GM12878 (cell line): ENCODE measurements at regions not wholly inside any gene's neighbourhood (a gene's known extent, or its start where the extent isn't known, plus 50 kb on each side); places are given as distances from the start of the nearest gene placed in this dataset.

Experiments
- ATAC-seq: fragments of 200-7000 bp; cut with Tn5 transposase; 3 replicates; pipeline ENCODE4 v1.9.1; 2020; ENCODE audit warnings: mild to moderate bottlenecking, moderate library complexity
- BruUV-seq: library from RNA; stranded (reverse); fragments of 400-500 nt; replicated peaks from 2 replicates; lab custom pipeline; 2021; lab: Mats Ljungman, UMichigan
- CTCF ChIA-PET: fragments of 300-600 bp; sonication (Branson Sonifier 250); formaldehyde crosslinking; extraction: SDS; loops from one replicate; lab custom pipeline; 2021; ENCODE audit warnings: inconsistent platforms; lab: Yijun Ruan, JAX
- POLR2A ChIA-PET: fragments of 350-600 bp; formaldehyde crosslinking; extraction: SDS; loops from one replicate; lab custom pipeline; 2021; ENCODE audit warnings: inconsistent platforms; lab: Charles Lee
- RAD21 ChIA-PET: fragments of 300-600 bp; sonication (Branson Sonifier 250); formaldehyde crosslinking; loops from one replicate; lab custom pipeline; 2023; ENCODE audit warnings: antibody characterized with exemption; ENCODE audit not compliant: unreplicated experiment; lab: Charles Lee
- SMC1A ChIA-PET: fragments of 300-600 bp; sonication (Branson Sonifier 250); formaldehyde crosslinking; loops from one replicate; lab custom pipeline; 2023; ENCODE audit not compliant: unreplicated experiment, uncharacterized antibody; lab: Charles Lee
- DNase-seq: peaks from one replicate; pipeline ENCODE4 v3.0.0-alpha.2; 2011; ENCODE audit warnings: low read depth, low spot score
- FAIRE-seq: peaks from 3 replicates; lab custom pipeline; 2011; peaks lifted over from hg19 to GRCh38; lab: Jason Lieb, UNC
- H2AFZ ChIP-seq: 2 replicates; pipeline ENCODE4 v1.6.0; 2011; ENCODE audit warnings: low read depth, low read length, control low read depth; ENCODE audit not compliant: control insufficient read depth
- H3K27ac ChIP-seq: 2 replicates; pipeline ENCODE4 v1.5.1; 2011; ENCODE audit warnings: control low read depth; ENCODE audit not compliant: control insufficient read depth, insufficient read depth
- H3K27me3 ChIP-seq, 2 experiments: replicated peaks in 1 of 2; 2 replicates each; pipeline versions ENCODE4 v1.6.0 to v1.6.1; 2011; ENCODE audit warnings: low read length in 1 of 2; ENCODE audit not compliant: control insufficient read depth in 2 of 2, insufficient read depth in 2 of 2
- H3K36me3 ChIP-seq, 2 experiments: 2 replicates each; pipeline ENCODE4 v1.5.1; 2011; ENCODE audit warnings: low read length in 1 of 2; ENCODE audit not compliant: control insufficient read depth in 2 of 2, insufficient read depth in 2 of 2
- H3K4me1 ChIP-seq: 2 replicates; pipeline ENCODE4 v1.6.1; 2011; ENCODE audit warnings: mild to moderate bottlenecking, low read length, moderate library complexity, mixed read lengths; ENCODE audit not compliant: control insufficient read depth, insufficient read depth
- H3K4me2 ChIP-seq: 2 replicates; pipeline ENCODE4 v1.6.0; 2011; ENCODE audit warnings: control low read depth; ENCODE audit not compliant: control insufficient read depth, insufficient read depth
- H3K4me3 ChIP-seq: fragments of 200-600 bp; sonication (generic); 2 replicates; pipeline ENCODE4 v1.5.1; 2016
- H3K79me2 ChIP-seq: 2 replicates; pipeline ENCODE4 v1.6.0; 2011; ENCODE audit warnings: low read length; ENCODE audit not compliant: control insufficient read depth, insufficient read depth
- H3K9ac ChIP-seq: 2 replicates; pipeline ENCODE4 v1.8.0; 2011; ENCODE audit warnings: low read length, control low read depth, mixed read lengths; ENCODE audit not compliant: control insufficient read depth, insufficient read depth
- H3K9me3 ChIP-seq: replicated peaks from 3 replicates; pipeline ENCODE4 v1.5.1; 2011; ENCODE audit warnings: mild to moderate bottlenecking, low read length; ENCODE audit not compliant: control insufficient read depth, insufficient read depth
- H4K20me1 ChIP-seq: 2 replicates; pipeline ENCODE4 v1.6.0; 2011; ENCODE audit not compliant: control insufficient read depth, insufficient read depth
- BCLAF1 ChIP-seq: fragments of 450-650 bp; IDR thresholded peaks from 2 replicates; pipeline ENCODE4 v1.6.1; 2017; ENCODE audit warnings: antibody characterized with exemption, mild to moderate bottlenecking, moderate library complexity
- CBFB ChIP-seq: IDR thresholded peaks from 2 replicates; pipeline ENCODE4 v1.6.1; 2016; ENCODE audit warnings: antibody characterized with exemption, low read depth
- EGR1 ChIP-seq, 2 experiments: IDR thresholded peaks; 1 replicate in 1 of 2; 2 replicates in 1 of 2; pipeline ENCODE4 v1.6.1; 2011 to 2012; ENCODE audit warnings: low read depth in 2 of 2, low read length in 2 of 2, borderline replicate concordance in 1 of 2, mild to moderate bottlenecking in 1 of 2, moderate library complexity in 1 of 2
- ELK1 ChIP-seq: IDR thresholded peaks from 2 replicates; pipeline ENCODE4 v1.6.1; 2012; ENCODE audit warnings: low read depth, low read length, improper control_type of control experiment
- FOXK2 ChIP-seq: fragments of 450-650 bp; IDR thresholded peaks from 2 replicates; pipeline ENCODE4 v1.6.1; 2017; ENCODE audit warnings: mild to moderate bottlenecking, moderate library complexity
- HDGF ChIP-seq: fragments of 450-650 bp; IDR thresholded peaks from 2 replicates; pipeline ENCODE4 v1.6.1; 2016; ENCODE audit warnings: antibody characterized with exemption
- IKZF1 ChIP-seq: fragments of 450-650 bp; conservative IDR thresholded peaks from 2 replicates; pipeline ENCODE4 v1.6.1; 2017; ENCODE audit warnings: antibody characterized with exemption, mild to moderate bottlenecking
- POU2F2 ChIP-seq: IDR thresholded peaks from 3 replicates; pipeline ENCODE4 v1.6.1; 2011; ENCODE audit warnings: low read depth, mild to moderate bottlenecking, low read length, borderline replicate concordance
- RAD21 ChIP-seq: IDR thresholded peaks from 2 replicates; pipeline ENCODE4 v1.6.1; 2011; ENCODE audit warnings: mild to moderate bottlenecking, low read depth, low read length, moderate library complexity; ENCODE audit not compliant: insufficient read depth
- SMC3 ChIP-seq: IDR thresholded peaks from 2 replicates; pipeline ENCODE4 v1.6.1; 2011; ENCODE audit warnings: low read length, improper control_type of control experiment, borderline replicate concordance
- SRF ChIP-seq, 2 experiments: IDR thresholded peaks; 2 replicates each; pipeline ENCODE4 v1.6.1; 2011; ENCODE audit warnings: low read depth in 2 of 2, low read length in 2 of 2, mild to moderate bottlenecking in 1 of 2, moderate library complexity in 1 of 2
- ZNF592 ChIP-seq: fragments of 450-650 bp; IDR thresholded peaks from 2 replicates; pipeline ENCODE4 v1.6.1; 2017; ENCODE audit warnings: mild to moderate bottlenecking, moderate library complexity
- WGBS: methylation state at CpG from one replicate; pipeline ENCODE4 v1.1.6; 2016; ENCODE audit warnings: low lambda C conversion rate; ENCODE audit not compliant: insufficient replicate concordance, insufficient coverage; ENCODE audit errors: missing lambda C conversion rate; 5-methylcytosine and 5-hydroxymethylcytosine counted together
- in situ Hi-C: fragments of 300-500 bp; cut with MboI; formaldehyde crosslinking; loops from 9 replicates; pipeline ENCODE4 v1.14.3; 2018; ENCODE audit warnings: mixed read lengths
- intact Hi-C: fragments of 100-400 bp; cut with micrococcal nuclease; formaldehyde crosslinking; loops from one replicate; pipeline ENCODE4 v1.14.2; 2022; ENCODE audit not compliant: unreplicated experiment

- TF ChIP-seq ELK1: no peak
- TF ChIP-seq HDGF: no peak
- no peak for TF ChIP-seq EGR1 (IDR thresholded peaks at IDR 0.05; ENCODE audit: borderline replicate concordance in 1 of 2, low read depth in 2 of 2, low read length in 2 of 2)
- no peak for TF ChIP-seq RAD21
- TF ChIP-seq SMC3: no peak
- TF ChIP-seq CBFB: no peak
- TF ChIP-seq BCLAF1: no peak
These were observed 736.9 kb downstream of the QKI start (continued) for GRCh38 chr6:164151161-164152120.

- H3K9ac ChIP-seq: no peak overlapping the region
- H4K20me1 ChIP-seq: no peaks in the 10 kb centered on the region
- H3K4me1 ChIP-seq: no peaks in the 10 kb centered on the region
- ChIA-PET CTCF (no interaction called here), RAD21 (no interaction called here), POLR2A (no interaction called here), SMC1A (interaction anchor here (1.0 kb wide), 1 partner anchor 15 kb away, joined by 3 read pairs; no protein-coding TSS in a partner anchor)
- no peak overlapping the region for H3K4me2 ChIP-seq
- BruUV-seq: no TSS peak
- H3K79me2 ChIP-seq: no peaks in the 10 kb centered on the region
- no peaks in the 10 kb centered on the region for H3K9me3 ChIP-seq
- in situ Hi-C loops: no loop called here
- intact Hi-C loops: no loop called here
- no peaks in the 10 kb centered on the region for H3K36me3 ChIP-seq
- no peak overlapping the region for H3K27ac ChIP-seq
- no peaks in the 10 kb centered on the region for H3K27me3 ChIP-seq
- no peak overlapping the region for H2AFZ ChIP-seq
- WGBS: 46% methylated on average over 8 of the region's 8 CpGs
- FAIRE-seq: no peak
- DNase-seq: no peak
- no peak for ATAC-seq
- H3K4me3 ChIP-seq: no peak overlapping the region
- TF ChIP-seq SRF (IDR thresholded peaks at IDR 0.05; ENCODE audit: low read depth in 2 of 2, low read length in 2 of 2) (no peak), ZNF592 (no peak), IKZF1 (no peak), POU2F2 (no peak), FOXK2 (no peak), EGR1 (IDR thresholded peaks at IDR 0.05; ENCODE audit: borderline replicate concordance in 1 of 2, low read depth in 2 of 2, low read length in 2 of 2) (no peak)
These were observed 735.7 kb downstream of the QKI start for GRCh38 chr6:164150232-164150631.
